Heart left ventricle (tissue), 13 donors: ENCODE measurements at regions not wholly inside any gene's neighbourhood (a gene's known extent, or its start where the extent isn't known, plus 50 kb on each side); places are given as distances from the start of the nearest gene placed in this dataset.

Source experiments
- CTCF ChIP-seq, 12 donors: fragments of 200-600 bp; sonication (generic) in 4 of 12; IDR thresholded peaks; one replicate each; pipeline versions ENCODE4 v1.5.0 to v1.8.0; 2018 to 2022; ENCODE audit warnings: antibody characterized with exemption in 12 of 12, mild to moderate bottlenecking in 5 of 12
- POLR2A ChIP-seq, 2 donors: fragments of 450-650 bp; IDR thresholded peaks; one replicate each; pipeline ENCODE4 v1.6.1; 2017; ENCODE audit warnings: antibody characterized with exemption in 2 of 2, mild to moderate bottlenecking in 2 of 2, moderate library complexity in 2 of 2
- donor health status: ischemic (EF 13 %, LVEDD 7.1; RV severe dilation, severe dysfunction).
- donor health status: DM: no; HTN: yes; CAD: no.
- donor health status: DM: no; HTN: no; CAD: no.
- donor health status: ischemic (EF 25% LVEDD 6.9; RV normal size, moderate dysfunction).
- donor health status: ischemic (EF 25% LVEDD 5.7; RV mildly dilated, moderate dysfunction).
- donor health status: ischemic (EF 35%, LVEDD 5.7; RV mildly dilated, moderate dysfunction).
- donor health status: nonischemic (EF 11% LVEDD 7.7; RV severe dilation, severe dysfunction).
- donor health status: DM: yes; HTN: yes; CAD: no.
- donor health status: PGD.
- donor health status: ischemic (EF 29% LVEDD 5.4; RV normal size, mild dysfunction).
- donor health status: nonischemic (EF 23%, LVEDD 6.1; RV moderate dilation, normal function).

DNA sequence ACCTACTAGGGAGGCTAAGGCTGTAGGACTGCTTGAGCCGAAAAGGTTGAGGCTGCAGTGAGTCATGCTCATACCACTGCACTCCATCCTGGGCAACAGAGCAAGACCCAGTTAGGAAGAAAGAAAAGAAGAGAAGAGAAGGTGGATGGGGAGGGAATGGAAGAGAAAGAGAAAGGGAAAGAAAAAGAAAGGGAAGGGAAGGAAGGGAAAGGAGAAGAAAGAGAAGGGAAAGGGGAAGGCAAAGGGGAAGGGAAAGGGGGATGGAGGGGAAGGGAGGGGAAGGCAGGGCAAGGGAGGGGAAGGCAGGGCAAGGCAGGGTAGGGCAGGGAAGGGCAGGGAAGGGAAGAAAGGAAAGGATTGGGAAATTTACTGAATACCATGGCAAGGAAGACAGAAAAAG lies 157.0 kb downstream of the ACTL7B start:
- TF ChIP-seq CTCF (IDR thresholded peaks at IDR 0.05) = no peak
- no peak for TF ChIP-seq POLR2A (IDR thresholded peaks at IDR 0.05)
